Astrocyte (in vitro differentiated cells and primary cell): ENCODE measurements at regions not wholly inside any gene's neighbourhood (a gene's known extent, or its start where the extent isn't known, plus 50 kb on each side); places are given as distances from the start of the nearest gene placed in this dataset.

Experiments
- DNase-seq: peaks from one replicate; pipeline ENCODE4 v3.0.0-alpha.2; 2010; ENCODE audit warnings: low read depth
- FAIRE-seq: peaks from 2 replicates; lab custom pipeline; 2011; peaks lifted over from hg19 to GRCh38; lab: Jason Lieb, UNC
- H2AFZ ChIP-seq: 2 replicates; pipeline ENCODE4 v1.6.0; 2012; ENCODE audit warnings: low read depth, low read length, inconsistent platforms
- H3K27ac ChIP-seq: 2 replicates; pipeline ENCODE4 v1.5.1; 2011; ENCODE audit warnings: low read depth, low read length, inconsistent platforms
- H3K27me3 ChIP-seq: 2 replicates; pipeline ENCODE4 v1.6.0; 2011; ENCODE audit warnings: low read length, inconsistent platforms; ENCODE audit not compliant: insufficient read depth
- H3K36me3 ChIP-seq: 2 replicates; pipeline ENCODE4 v1.5.1; 2011; ENCODE audit warnings: low read length, inconsistent platforms; ENCODE audit not compliant: insufficient read depth
- H3K4me1 ChIP-seq: 2 replicates; pipeline ENCODE4 v1.5.1; 2011; ENCODE audit warnings: low read length, inconsistent platforms; ENCODE audit not compliant: insufficient read depth
- H3K4me2 ChIP-seq: 2 replicates; pipeline ENCODE4 v1.6.0; 2012; ENCODE audit warnings: low read length, inconsistent platforms
- H3K4me3 ChIP-seq: 2 replicates; pipeline ENCODE4 v1.5.1; 2011; ENCODE audit warnings: low read depth, mild to moderate bottlenecking, low read length, inconsistent platforms; ENCODE audit not compliant: insufficient read depth
- H3K79me2 ChIP-seq: 2 replicates; pipeline ENCODE4 v1.6.0; 2012; ENCODE audit warnings: mild to moderate bottlenecking, low read length, inconsistent platforms; ENCODE audit not compliant: insufficient read depth
- H3K9ac ChIP-seq: 2 replicates; pipeline ENCODE4 v1.6.0; 2012; ENCODE audit warnings: mild to moderate bottlenecking, low read length, inconsistent platforms
- H3K9me3 ChIP-seq: 2 replicates; pipeline ENCODE4 v1.5.1; 2012; ENCODE audit warnings: low read depth, mild to moderate bottlenecking, low read length, inconsistent platforms; ENCODE audit not compliant: insufficient read depth
- H4K20me1 ChIP-seq: 2 replicates; pipeline ENCODE4 v1.6.0; 2012; ENCODE audit warnings: low read length, inconsistent platforms; ENCODE audit not compliant: insufficient read depth
- H3K27ac Mint-ChIP-seq: one replicate; pipeline ENCODE4 v1.8.0; 2021; ENCODE audit warnings: mild to moderate bottlenecking, mixed read lengths; ENCODE audit not compliant: unreplicated experiment
- H3K27me3 Mint-ChIP-seq: one replicate; pipeline ENCODE4 v1.8.0; 2021; ENCODE audit warnings: low read depth, mixed read lengths; ENCODE audit not compliant: unreplicated experiment
- H3K36me3 Mint-ChIP-seq: one replicate; pipeline ENCODE4 v1.8.0; 2021; ENCODE audit warnings: low read depth, mixed read lengths; ENCODE audit not compliant: unreplicated experiment
- H3K4me1 Mint-ChIP-seq: one replicate; pipeline ENCODE4 v1.8.0; 2021; ENCODE audit warnings: low read depth, mixed read lengths; ENCODE audit not compliant: unreplicated experiment
- H3K4me3 Mint-ChIP-seq: one replicate; pipeline ENCODE4 v1.8.0; 2021; ENCODE audit warnings: mild to moderate bottlenecking, moderate library complexity, mixed read lengths; ENCODE audit not compliant: unreplicated experiment
- H3K9me3 Mint-ChIP-seq: one replicate; pipeline ENCODE4 v1.8.0; 2021; ENCODE audit warnings: mild to moderate bottlenecking, mixed read lengths; ENCODE audit not compliant: unreplicated experiment
- EZH2 ChIP-seq: IDR thresholded peaks from 2 replicates; pipeline ENCODE4 v1.6.1; 2012; ENCODE audit warnings: mild to moderate bottlenecking, low read length, inconsistent platforms; ENCODE audit not compliant: insufficient read depth
- TF ChIP-seq, protein P1 (sequence below): IDR thresholded peaks from 2 replicates; pipeline ENCODE4 v1.5.1; 2011; ENCODE audit warnings: low read depth, mild to moderate bottlenecking, inconsistent platforms, low read length, moderate library complexity; ENCODE audit not compliant: insufficient read depth

DNA sequence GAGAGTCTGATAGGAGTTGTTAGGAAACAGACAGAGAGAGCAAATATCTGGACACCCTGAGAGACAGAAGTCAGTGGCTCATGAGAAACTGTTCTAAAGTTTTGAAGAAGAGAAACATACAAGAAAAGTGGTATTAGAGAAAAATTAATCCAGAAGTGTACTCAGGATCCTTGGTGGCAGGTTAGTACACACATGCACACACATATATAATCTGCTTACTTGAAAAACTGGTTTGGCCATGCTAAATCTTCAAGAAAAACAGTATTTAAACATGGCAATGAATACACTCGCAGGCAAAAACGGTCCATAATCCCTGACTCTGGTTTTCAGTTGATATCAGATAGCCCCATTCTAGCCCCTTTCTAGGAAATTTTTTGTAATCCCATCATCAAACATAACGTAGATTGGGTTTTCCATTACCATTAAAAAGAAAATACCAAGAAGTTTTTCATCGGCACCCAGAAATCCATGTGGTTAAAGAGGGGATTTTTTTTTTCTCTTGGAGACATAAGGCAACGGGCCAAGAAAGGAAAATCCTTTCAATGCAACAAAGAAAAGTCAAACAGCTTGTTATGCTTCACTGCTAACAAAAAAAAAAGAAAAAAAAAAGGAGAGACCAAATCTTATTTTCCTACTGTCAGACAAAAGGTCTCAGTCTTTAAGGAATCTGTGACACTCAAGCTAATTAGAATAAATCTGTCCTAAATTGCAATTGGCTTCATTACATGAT lies 178.0 kb upstream of the MIR17HG start:
- H3K9ac ChIP-seq = no peak overlapping the region
- H3K4me3 Mint-ChIP-seq = no peak overlapping the region
- H3K79me2 ChIP-seq = no peaks in the 10 kb centered on the region
- no peak overlapping the region for H3K4me3 ChIP-seq
- H3K36me3 Mint-ChIP-seq = no peaks in the 10 kb centered on the region
- H3K27me3 Mint-ChIP-seq = peaks cover under 1% of the 10 kb centered on the region
- no peaks in the 10 kb centered on the region for H3K4me1 Mint-ChIP-seq
- H2AFZ ChIP-seq = no peak overlapping the region
- no peaks in the 10 kb centered on the region for H3K36me3 ChIP-seq
- no peaks in the 10 kb centered on the region for H3K9me3 ChIP-seq
- H3K9me3 Mint-ChIP-seq = peaks cover 6% of the 10 kb centered on the region
- H3K27ac ChIP-seq = no peak overlapping the region
- no peaks in the 10 kb centered on the region for H3K4me1 ChIP-seq
- no peak for FAIRE-seq
- TF ChIP-seq, protein P1, sequence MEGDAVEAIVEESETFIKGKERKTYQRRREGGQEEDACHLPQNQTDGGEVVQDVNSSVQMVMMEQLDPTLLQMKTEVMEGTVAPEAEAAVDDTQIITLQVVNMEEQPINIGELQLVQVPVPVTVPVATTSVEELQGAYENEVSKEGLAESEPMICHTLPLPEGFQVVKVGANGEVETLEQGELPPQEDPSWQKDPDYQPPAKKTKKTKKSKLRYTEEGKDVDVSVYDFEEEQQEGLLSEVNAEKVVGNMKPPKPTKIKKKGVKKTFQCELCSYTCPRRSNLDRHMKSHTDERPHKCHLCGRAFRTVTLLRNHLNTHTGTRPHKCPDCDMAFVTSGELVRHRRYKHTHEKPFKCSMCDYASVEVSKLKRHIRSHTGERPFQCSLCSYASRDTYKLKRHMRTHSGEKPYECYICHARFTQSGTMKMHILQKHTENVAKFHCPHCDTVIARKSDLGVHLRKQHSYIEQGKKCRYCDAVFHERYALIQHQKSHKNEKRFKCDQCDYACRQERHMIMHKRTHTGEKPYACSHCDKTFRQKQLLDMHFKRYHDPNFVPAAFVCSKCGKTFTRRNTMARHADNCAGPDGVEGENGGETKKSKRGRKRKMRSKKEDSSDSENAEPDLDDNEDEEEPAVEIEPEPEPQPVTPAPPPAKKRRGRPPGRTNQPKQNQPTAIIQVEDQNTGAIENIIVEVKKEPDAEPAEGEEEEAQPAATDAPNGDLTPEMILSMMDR = no peak
- no peak for TF ChIP-seq EZH2
- H4K20me1 ChIP-seq = no peaks in the 10 kb centered on the region
- H3K4me2 ChIP-seq = no peak overlapping the region
- H3K27me3 ChIP-seq = no peaks in the 10 kb centered on the region
- no peak for DNase-seq
- no peak overlapping the region for H3K27ac Mint-ChIP-seq

DNA sequence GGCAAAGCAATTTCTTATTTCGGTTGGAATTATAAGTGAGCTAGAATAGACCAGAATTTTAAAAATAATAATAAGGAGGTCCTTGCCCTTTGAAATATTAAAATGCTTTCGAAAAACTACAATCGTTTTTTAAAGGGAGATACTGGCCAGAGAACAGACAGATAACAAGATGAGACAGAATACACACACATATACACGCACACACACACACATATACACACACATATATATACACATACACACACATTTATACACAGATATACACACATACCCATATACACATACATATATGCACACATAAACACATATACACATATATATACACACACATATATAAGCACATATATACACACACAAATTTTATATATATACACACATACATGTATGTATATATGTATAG lies 175.3 kb upstream of the MIR17HG start:
- no peak overlapping the region for H2AFZ ChIP-seq
- H3K9ac ChIP-seq = no peak overlapping the region
- H3K4me1 ChIP-seq = no peaks in the 10 kb centered on the region
- H3K4me3 Mint-ChIP-seq = no peak overlapping the region
- H3K4me3 ChIP-seq = no peak overlapping the region
- DNase-seq = no peak
- H4K20me1 ChIP-seq = no peaks in the 10 kb centered on the region
- no peaks in the 10 kb centered on the region for H3K36me3 ChIP-seq
- H3K79me2 ChIP-seq = no peaks in the 10 kb centered on the region
- no peaks in the 10 kb centered on the region for H3K9me3 Mint-ChIP-seq
- H3K27me3 ChIP-seq = no peaks in the 10 kb centered on the region
- no peaks in the 10 kb centered on the region for H3K4me1 Mint-ChIP-seq
- no peak overlapping the region for H3K4me2 ChIP-seq
- H3K27ac ChIP-seq = no peak overlapping the region
- no peak for FAIRE-seq
- peaks cover 8% of the 10 kb centered on the region for H3K27me3 Mint-ChIP-seq
- H3K9me3 ChIP-seq = no peaks in the 10 kb centered on the region
- H3K27ac Mint-ChIP-seq = no peak overlapping the region
- H3K36me3 Mint-ChIP-seq = no peaks in the 10 kb centered on the region
- no peak for TF ChIP-seq EZH2
- TF ChIP-seq, protein P1 = no peak

DNA sequence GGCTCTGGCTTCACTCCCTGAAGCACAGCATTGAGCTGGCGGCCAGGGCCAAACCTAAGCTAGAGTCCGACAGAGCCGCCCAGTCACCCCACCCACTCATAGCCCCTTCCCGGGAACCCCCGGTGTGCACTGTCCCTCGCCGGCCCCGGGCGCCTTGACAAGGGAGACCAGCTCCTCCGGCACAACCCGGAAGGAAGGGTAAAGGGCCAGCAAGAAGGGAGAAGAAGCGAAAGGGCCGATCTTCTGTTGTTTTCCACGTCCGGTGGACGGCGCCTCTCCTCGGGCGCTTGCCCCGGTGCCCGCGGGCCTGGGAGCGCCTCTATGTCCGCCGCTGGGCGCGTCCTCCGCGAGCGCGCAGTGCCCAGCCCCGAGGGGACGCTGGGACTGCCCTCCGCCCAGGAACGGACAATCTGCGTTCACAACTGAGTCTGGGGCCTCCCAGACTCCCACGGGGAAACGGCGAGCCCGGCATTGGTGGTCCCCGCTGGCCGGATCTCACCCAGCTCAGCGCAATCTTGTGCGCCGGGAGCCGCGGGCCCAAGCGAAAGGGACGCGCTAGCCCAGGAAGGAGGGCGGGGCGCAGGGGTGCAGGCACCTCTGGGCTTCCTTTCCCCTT lies 172.5 kb upstream of the MIR17HG start:
- no peaks in the 10 kb centered on the region for H3K79me2 ChIP-seq
- Mint-ChIP-seq H3K27me3 (peaks cover 8% of the 10 kb centered on the region), H3K9me3 (no peaks in the 10 kb centered on the region), H3K4me3 (peak overlapping the region; percentile 78), H3K27ac (no peak overlapping the region), H3K4me1 (no peaks in the 10 kb centered on the region), H3K36me3 (no peaks in the 10 kb centered on the region)
- peak overlapping the region; percentile 46 for H3K4me3 ChIP-seq
- H2AFZ ChIP-seq = peak overlapping the region; percentile 80
- H3K27ac ChIP-seq = no peak overlapping the region
- peak overlapping the region; percentile 57 for H3K9ac ChIP-seq
- no peaks in the 10 kb centered on the region for H3K36me3 ChIP-seq
- TF ChIP-seq EZH2 = no peak
- TF ChIP-seq, protein P1 = no peak
- no peaks in the 10 kb centered on the region for H3K9me3 ChIP-seq
- H3K27me3 ChIP-seq = no peaks in the 10 kb centered on the region
- H4K20me1 ChIP-seq = no peaks in the 10 kb centered on the region
- no peak for DNase-seq
- H3K4me2 ChIP-seq = peak overlapping the region; percentile 79
- no peaks in the 10 kb centered on the region for H3K4me1 ChIP-seq
- no peak for FAIRE-seq
